SK-N-SH (cell line): ENCODE measurements at regions not wholly inside any gene's neighbourhood (a gene's known extent, or its start where the extent isn't known, plus 50 kb on each side); places are given as distances from the start of the nearest gene placed in this dataset.

Experiments used
- CTCF ChIA-PET: fragments of 300-600, 350-600 bp; formaldehyde crosslinking; extraction: SDS; loops from one replicate; lab custom pipeline; 2021; lab: Yijun Ruan, JAX
- POLR2A ChIA-PET: fragments of 350-600 bp; sonication (Branson Sonifier 250); formaldehyde crosslinking; extraction: SDS; loops from one replicate; lab custom pipeline; 2020; ENCODE audit warnings: antibody characterized with exemption, inconsistent platforms; lab: Yijun Ruan, JAX
- DNase-seq: peaks from one replicate; pipeline ENCODE4 v3.0.0; 2012
- H2AFZ ChIP-seq: fragments of 200-600 bp; sonication (generic); 2 replicates; pipeline ENCODE4 v1.8.1; 2016; ENCODE audit warnings: antibody characterized with exemption, mild to moderate bottlenecking, low read depth
- H3F3A ChIP-seq: fragments of 200-600 bp; sonication (generic); replicated peaks from 2 replicates; pipeline ENCODE3; 2016; ENCODE audit warnings: antibody characterized with exemption, mild to moderate bottlenecking; ENCODE audit not compliant: insufficient read depth
- H3K27ac ChIP-seq, 2 experiments: fragments of 200-500 bp in 1 of 2; fragments of 200-600 bp in 1 of 2; sonication (Bioruptor generic) in 1 of 2; sonication (generic), shearing (Covaris generic) in 1 of 2; 2 replicates each; pipeline versions ENCODE4 v1.5.1 to v1.6.1; 2014 to 2016; ENCODE audit warnings: low read depth in 2 of 2, inconsistent platforms in 1 of 2, low read length in 1 of 2, mild to moderate bottlenecking in 1 of 2, mixed read lengths in 1 of 2
- H3K27me3 ChIP-seq: fragments of 200-600 bp; sonication (generic), shearing (Covaris generic); 2 replicates; pipeline ENCODE4 v1.6.1; 2016; ENCODE audit warnings: mixed run types; ENCODE audit not compliant: insufficient read depth
- H3K36me3 ChIP-seq, 2 experiments: fragments of 200-500 bp in 1 of 2; fragments of 200-600 bp in 1 of 2; sonication (Bioruptor generic) in 1 of 2; sonication (generic) in 1 of 2; replicated peaks in 1 of 2; 2 replicates each; pipeline versions ENCODE3 to v1.5.1; 2014 to 2016; ENCODE audit warnings: low read length in 1 of 2, mild to moderate bottlenecking in 1 of 2; ENCODE audit not compliant: insufficient read depth in 2 of 2, control insufficient read depth in 1 of 2
- H3K4me1 ChIP-seq, 2 experiments: fragments of 200-500 bp in 1 of 2; fragments of 200-600 bp in 1 of 2; sonication (Bioruptor generic) in 1 of 2; sonication (generic), shearing (Covaris generic) in 1 of 2; 2 replicates each; pipeline versions ENCODE4 v1.5.1 to v1.6.1; 2014 to 2016; ENCODE audit warnings: low read depth in 1 of 2, low read length in 1 of 2, mixed run types in 1 of 2; ENCODE audit not compliant: insufficient read depth in 2 of 2, control insufficient read depth in 1 of 2
- H3K4me2 ChIP-seq: fragments of 200-600 bp; sonication (generic), shearing (Covaris generic); 2 replicates; pipeline ENCODE4 v1.6.1; 2017; ENCODE audit warnings: mixed run types
- H3K4me3 ChIP-seq, 2 experiments: fragments of 200-500 bp in 1 of 2; fragments of 200-600 bp in 1 of 2; sonication (Bioruptor generic) in 1 of 2; sonication (generic), shearing (Covaris generic) in 1 of 2; 2 replicates each; pipeline versions ENCODE4 v1.5.1 to v1.8.1; 2014 to 2016; ENCODE audit warnings: low read depth in 2 of 2, inconsistent platforms in 1 of 2, low read length in 1 of 2, mild to moderate bottlenecking in 1 of 2, mixed read lengths in 1 of 2, moderate library complexity in 1 of 2
- H3K79me2 ChIP-seq: fragments of 200-600 bp; sonication (generic); 2 replicates; pipeline ENCODE4 v1.8.1; 2017; ENCODE audit warnings: mild to moderate bottlenecking; ENCODE audit not compliant: insufficient read depth
- H3K9ac ChIP-seq: fragments of 200-600 bp; sonication (generic); 2 replicates; pipeline ENCODE4 v1.6.1; 2017; ENCODE audit warnings: mixed run types
- H3K9me2 ChIP-seq: fragments of 200-600 bp; sonication (generic); 2 replicates; pipeline ENCODE4 v1.6.1; 2017; ENCODE audit warnings: mixed run types
- H3K9me3 ChIP-seq: fragments of 200-600 bp; sonication (generic); 2 replicates; pipeline ENCODE4 v1.6.1; 2017; ENCODE audit warnings: mixed run types, mild to moderate bottlenecking, moderate library complexity
- H4K20me1 ChIP-seq: fragments of 200-600 bp; sonication (generic); 2 replicates; pipeline ENCODE4 v1.6.1; 2017; ENCODE audit warnings: mild to moderate bottlenecking, mixed run types; ENCODE audit not compliant: insufficient read depth
- CHD2 ChIP-seq: fragments of 150-350 bp; IDR thresholded peaks from 2 replicates; pipeline ENCODE4 v1.6.1; 2018; ENCODE audit warnings: low read length; ENCODE audit not compliant: partially characterized antibody
- ELF1 ChIP-seq: IDR thresholded peaks from 2 replicates; pipeline ENCODE4 v1.4.0; 2012
- EP300 ChIP-seq, 2 experiments: IDR thresholded peaks; 2 replicates each; pipeline versions ENCODE4 v1.4.0 to v1.6.1; 2012; ENCODE audit warnings: borderline replicate concordance in 1 of 2, low read depth in 1 of 2, low read length in 1 of 2
- EZH2phosphoT487 ChIP-seq: fragments of 200-600 bp; sonication (generic); IDR thresholded peaks from 2 replicates; pipeline ENCODE4 v1.6.1; 2017; ENCODE audit warnings: low read depth, mixed run types, mild to moderate bottlenecking, antibody characterized with exemption, moderate library complexity, borderline replicate concordance
- FOSL2 ChIP-seq: IDR thresholded peaks from 2 replicates; pipeline ENCODE4 v1.4.0; 2012; ENCODE audit warnings: low read depth, mild to moderate bottlenecking, moderate library complexity, borderline replicate concordance
- FOXJ3 ChIP-seq: sonication (generic); formaldehyde crosslinking; IDR thresholded peaks from 2 replicates; pipeline ENCODE4 v1.5.1; 2020; ENCODE audit warnings: mild to moderate bottlenecking, missing genetic modification reagents
- IRF3 ChIP-seq: fragments of 150-350 bp; IDR thresholded peaks from 2 replicates; pipeline ENCODE4 v1.6.1; 2016; ENCODE audit warnings: mild to moderate bottlenecking, low read depth, low read length
- JUND ChIP-seq: IDR thresholded peaks from 2 replicates; pipeline ENCODE4 v1.4.0; 2012
- MEF2A ChIP-seq: IDR thresholded peaks from 2 replicates; pipeline ENCODE4 v1.4.0; 2012; ENCODE audit warnings: low read depth, borderline replicate concordance
- PBX3 ChIP-seq: IDR thresholded peaks from 2 replicates; pipeline ENCODE4; 2012
- POLR2AphosphoS5 ChIP-seq: IDR thresholded peaks from 2 replicates; pipeline ENCODE4 v1.6.1; 2012; ENCODE audit warnings: low read depth, low read length
- REST ChIP-seq: IDR thresholded peaks from 2 replicates; pipeline ENCODE4 v1.6.1; 2012; ENCODE audit warnings: mild to moderate bottlenecking, low read depth, low read length, moderate library complexity
- RFX5 ChIP-seq: IDR thresholded peaks from 2 replicates; pipeline ENCODE4 v1.6.1; 2012; ENCODE audit warnings: mild to moderate bottlenecking, improper control_type of control experiment, low read length
- SIN3A ChIP-seq: IDR thresholded peaks from 2 replicates; pipeline ENCODE4 v1.6.1; 2012; ENCODE audit warnings: low read depth, mild to moderate bottlenecking, low read length, moderate library complexity, borderline replicate concordance
- SMC3 ChIP-seq: IDR thresholded peaks from 2 replicates; pipeline ENCODE4 v1.6.1; 2012; ENCODE audit warnings: low read depth, low read length, improper control_type of control experiment
- TCF12 ChIP-seq: IDR thresholded peaks from 2 replicates; pipeline ENCODE4 v1.4.0; 2012
- TEAD4 ChIP-seq: IDR thresholded peaks from 2 replicates; pipeline ENCODE4 v1.4.0; 2012; ENCODE audit warnings: mild to moderate bottlenecking, borderline replicate concordance; ENCODE audit not compliant: insufficient read depth
- USF1 ChIP-seq: IDR thresholded peaks from 2 replicates; pipeline ENCODE4 v1.4.0; 2012; ENCODE audit warnings: low read depth, borderline replicate concordance
- USF2 ChIP-seq: fragments of 150-350 bp; IDR thresholded peaks from 2 replicates; pipeline ENCODE4 v1.6.1; 2017; ENCODE audit warnings: antibody characterized with exemption, low read length, low read depth, borderline replicate concordance
- YY1 ChIP-seq: IDR thresholded peaks from 2 replicates; pipeline ENCODE4 v1.4.0; 2012; ENCODE audit warnings: low read depth, mild to moderate bottlenecking
- WGBS: methylation state at CpG from one replicate; pipeline ENCODE4 v1.1.6; 2017; ENCODE audit warnings: low lambda C conversion rate; 5-methylcytosine and 5-hydroxymethylcytosine counted together

GRCh38 chr11:24267014-24267413, 229.8 kb upstream of the LUZP2 start:
- no peak overlapping the region for H3K4me2 ChIP-seq
- H3K4me1 ChIP-seq = no peaks in the 10 kb centered on the region; a peak in 1 of 4 replicates
- no peaks in the 10 kb centered on the region for H4K20me1 ChIP-seq
- H3F3A ChIP-seq = no peaks in the 10 kb centered on the region
- H3K9me2 ChIP-seq = no peaks in the 10 kb centered on the region
- H3K4me3 ChIP-seq = no peak overlapping the region
- no peak overlapping the region for H2AFZ ChIP-seq
- H3K9me3 ChIP-seq = no peaks in the 10 kb centered on the region
- H3K27me3 ChIP-seq = no peaks in the 10 kb centered on the region
- no peak overlapping the region for H3K27ac ChIP-seq
- WGBS = 30% methylated on average over 2 of the region's 2 CpGs
- no peaks in the 10 kb centered on the region for H3K36me3 ChIP-seq
- H3K9ac ChIP-seq = no peak overlapping the region
- POLR2A ChIA-PET = no interaction called here
- CTCF ChIA-PET = no interaction called here
- H3K79me2 ChIP-seq = no peaks in the 10 kb centered on the region
- TF ChIP-seq REST = no peak
- TF ChIP-seq MEF2A = no peak
- no peak for TF ChIP-seq YY1
- TF ChIP-seq IRF3 = no peak
- no peak for TF ChIP-seq POLR2AphosphoS5
- no peak for TF ChIP-seq JUND
- no peak for TF ChIP-seq SIN3A
- TF ChIP-seq RFX5 = no peak
- no peak for TF ChIP-seq TCF12
- no peak for TF ChIP-seq SMC3
- TF ChIP-seq ELF1 = no peak
- no peak for TF ChIP-seq EP300 (IDR thresholded peaks at IDR 0.05; ENCODE audit: borderline replicate concordance in 1 of 2, low read depth in 1 of 2, low read length in 1 of 2)
- no peak for TF ChIP-seq USF2
- no peak for TF ChIP-seq FOSL2
- no peak for TF ChIP-seq USF1
- no peak for TF ChIP-seq CHD2
- TF ChIP-seq PBX3 = no peak
- no peak for TF ChIP-seq TEAD4
- TF ChIP-seq EZH2phosphoT487 = no peak
- no peak for TF ChIP-seq FOXJ3
- DNase-seq = no peak
